ENCODE measurements at regions not wholly inside any gene's neighbourhood (a gene's known extent, or its start where the extent isn't known, plus 50 kb on each side); places are given as distances from the start of the nearest gene placed in this dataset.

DNA sequence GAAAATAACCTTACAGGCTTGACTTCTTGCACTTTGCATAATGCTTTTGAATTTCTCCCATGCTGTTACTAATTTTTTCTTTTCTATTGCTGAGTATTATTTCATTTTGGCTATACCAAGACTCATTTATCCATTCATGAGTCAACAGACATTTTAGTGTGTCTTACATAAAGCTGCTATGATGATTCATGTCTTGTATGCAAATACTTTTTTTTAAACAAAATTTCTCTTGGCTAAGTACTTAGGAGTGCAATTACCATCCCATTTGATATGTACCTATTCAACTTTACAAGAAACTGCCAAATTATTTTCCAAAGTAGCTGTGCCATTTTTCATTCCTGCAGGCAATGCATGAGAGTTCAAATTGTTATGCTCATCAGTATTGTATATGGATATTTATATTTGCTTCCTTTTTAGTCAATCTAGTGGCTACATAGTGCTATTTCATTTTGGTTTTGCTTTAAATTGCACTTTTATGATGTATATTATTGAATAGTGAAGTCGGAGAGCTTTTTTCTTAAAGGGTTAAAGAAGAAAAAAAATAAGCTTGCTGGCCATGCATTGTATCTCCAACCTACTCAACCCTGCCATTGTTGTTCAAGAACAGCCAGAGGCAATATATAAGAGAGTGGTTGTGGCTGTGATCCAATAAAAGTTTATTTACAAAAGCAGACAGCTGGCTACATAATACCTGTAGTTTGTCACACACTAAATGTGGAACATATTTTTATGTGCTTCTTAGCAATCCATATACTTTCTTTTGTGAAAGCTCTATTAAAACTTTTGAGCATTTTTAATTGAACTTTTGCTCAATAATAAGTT lies 862.8 kb downstream of the KCNT2 start:
- H3K79me2 ChIP-seq (ENCODE audit: low read depth) = no peaks in the 10 kb centered on the region
- TF ChIP-seq EZH2phosphoT487 (IDR thresholded peaks at IDR 0.05) (no peak), EZH2 (IDR thresholded peaks at IDR 0.05) (no peak)
- TF ChIP-seq, protein P1, sequence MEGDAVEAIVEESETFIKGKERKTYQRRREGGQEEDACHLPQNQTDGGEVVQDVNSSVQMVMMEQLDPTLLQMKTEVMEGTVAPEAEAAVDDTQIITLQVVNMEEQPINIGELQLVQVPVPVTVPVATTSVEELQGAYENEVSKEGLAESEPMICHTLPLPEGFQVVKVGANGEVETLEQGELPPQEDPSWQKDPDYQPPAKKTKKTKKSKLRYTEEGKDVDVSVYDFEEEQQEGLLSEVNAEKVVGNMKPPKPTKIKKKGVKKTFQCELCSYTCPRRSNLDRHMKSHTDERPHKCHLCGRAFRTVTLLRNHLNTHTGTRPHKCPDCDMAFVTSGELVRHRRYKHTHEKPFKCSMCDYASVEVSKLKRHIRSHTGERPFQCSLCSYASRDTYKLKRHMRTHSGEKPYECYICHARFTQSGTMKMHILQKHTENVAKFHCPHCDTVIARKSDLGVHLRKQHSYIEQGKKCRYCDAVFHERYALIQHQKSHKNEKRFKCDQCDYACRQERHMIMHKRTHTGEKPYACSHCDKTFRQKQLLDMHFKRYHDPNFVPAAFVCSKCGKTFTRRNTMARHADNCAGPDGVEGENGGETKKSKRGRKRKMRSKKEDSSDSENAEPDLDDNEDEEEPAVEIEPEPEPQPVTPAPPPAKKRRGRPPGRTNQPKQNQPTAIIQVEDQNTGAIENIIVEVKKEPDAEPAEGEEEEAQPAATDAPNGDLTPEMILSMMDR (IDR thresholded peaks at IDR 0.05) = no peak
- no peak overlapping the region for H3K27ac ChIP-seq
- H3K9me3 ChIP-seq (ENCODE audit: low read depth) = no peaks in the 10 kb centered on the region
- H3K36me3 ChIP-seq = no peaks in the 10 kb centered on the region
- no peaks in the 10 kb centered on the region for H3K27me3 Mint-ChIP-seq (ENCODE audit: insufficient read depth, low read depth)
- H3F3A ChIP-seq (ENCODE audit: low read depth) = no peaks in the 10 kb centered on the region
- no peak overlapping the region for H3K4me3 Mint-ChIP-seq
- H3K4me1 Mint-ChIP-seq = no peaks in the 10 kb centered on the region
- DNase-seq (ENCODE audit: low spot score) = no peak
- H3K4me2 ChIP-seq = no peak overlapping the region
- H3K27ac Mint-ChIP-seq = no peak overlapping the region
- no peak overlapping the region for H3K9ac ChIP-seq
- no peaks in the 10 kb centered on the region for H4K20me1 ChIP-seq (ENCODE audit: low read depth)
- no peaks in the 10 kb centered on the region for H3K36me3 Mint-ChIP-seq
- H3K4me1 ChIP-seq = peaks cover 3% of the 10 kb centered on the region
- H3K27me3 ChIP-seq = no peaks in the 10 kb centered on the region
- H3K9me3 Mint-ChIP-seq = peaks cover 2% of the 10 kb centered on the region
- H2AFZ ChIP-seq (replicated peaks) = no peak overlapping the region
- no peak overlapping the region for H3K4me3 ChIP-seq

DNA sequence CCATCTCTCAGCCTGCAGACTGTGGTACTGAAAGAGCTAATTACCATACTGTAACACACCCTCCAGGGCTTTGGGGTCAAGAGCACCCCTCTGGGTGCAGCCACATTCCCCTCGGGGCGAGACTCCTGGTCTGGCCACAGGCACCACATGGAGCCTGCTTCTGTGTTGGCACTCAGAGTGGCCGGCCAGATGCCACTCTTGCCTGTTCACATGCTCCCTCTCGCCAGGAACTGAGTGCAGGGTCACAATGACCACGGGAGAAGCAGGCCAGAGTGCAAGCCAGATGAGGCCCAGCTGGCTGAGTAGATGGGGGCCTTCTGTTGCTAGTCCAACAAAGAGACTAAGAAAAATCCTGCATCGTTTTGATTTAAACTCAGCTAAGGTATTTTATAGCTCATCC lies 864.0 kb downstream of the KCNT2 start:
- no peak overlapping the region for H3K4me3 Mint-ChIP-seq
- Histone ChIP-seq H3K4me2 (no peak overlapping the region), H3F3A (ENCODE audit: low read depth) (no peaks in the 10 kb centered on the region), H3K79me2 (ENCODE audit: low read depth) (no peaks in the 10 kb centered on the region), H3K9me3 (ENCODE audit: low read depth) (no peaks in the 10 kb centered on the region), H3K9ac (no peak overlapping the region), H3K4me1 (peaks cover 3% of the 10 kb centered on the region), H2AFZ (replicated peaks) (peak overlapping the region; percentile 23), H3K27ac (no peak overlapping the region), H3K36me3 (no peaks in the 10 kb centered on the region), H3K4me3 (no peak overlapping the region), H3K27me3 (no peaks in the 10 kb centered on the region), H4K20me1 (ENCODE audit: low read depth) (no peaks in the 10 kb centered on the region)
- H3K9me3 Mint-ChIP-seq = peaks cover 2% of the 10 kb centered on the region
- H3K27me3 Mint-ChIP-seq (ENCODE audit: insufficient read depth, low read depth) = no peaks in the 10 kb centered on the region
- H3K27ac Mint-ChIP-seq = no peak overlapping the region
- no peaks in the 10 kb centered on the region for H3K36me3 Mint-ChIP-seq
- DNase-seq (ENCODE audit: low spot score) = no peak
- TF ChIP-seq, protein P1 (IDR thresholded peaks at IDR 0.05) = no peak
- TF ChIP-seq EZH2 (IDR thresholded peaks at IDR 0.05) (no peak), EZH2phosphoT487 (IDR thresholded peaks at IDR 0.05) (no peak)
- H3K4me1 Mint-ChIP-seq = no peaks in the 10 kb centered on the region

DNA sequence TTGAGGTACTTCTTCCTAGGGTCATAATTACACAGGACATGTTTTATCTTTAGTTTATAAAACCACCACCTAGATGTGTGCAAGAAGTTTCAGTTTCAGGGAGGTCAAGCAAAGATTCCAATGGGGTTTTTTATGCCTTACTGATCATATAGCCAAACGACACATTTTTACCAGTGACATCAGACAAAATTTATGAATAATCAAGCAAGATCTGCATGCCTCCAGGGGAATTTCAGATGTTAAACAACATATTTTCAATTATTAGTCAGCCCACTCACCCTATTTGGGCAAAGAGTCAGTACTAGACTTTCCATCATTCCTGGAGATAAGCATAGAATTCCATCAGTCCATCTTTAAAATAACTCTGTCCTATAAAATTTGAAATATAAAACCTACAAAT lies 867.4 kb downstream of the KCNT2 start:
- Histone ChIP-seq H3K27ac (no peak overlapping the region), H3K27me3 (no peaks in the 10 kb centered on the region), H3F3A (ENCODE audit: low read depth) (no peaks in the 10 kb centered on the region), H3K4me2 (no peak overlapping the region), H3K4me1 (peaks cover 3% of the 10 kb centered on the region), H3K9me3 (ENCODE audit: low read depth) (no peaks in the 10 kb centered on the region), H4K20me1 (ENCODE audit: low read depth) (no peaks in the 10 kb centered on the region), H2AFZ (replicated peaks) (no peak overlapping the region), H3K9ac (no peak overlapping the region), H3K4me3 (no peak overlapping the region), H3K36me3 (no peaks in the 10 kb centered on the region), H3K79me2 (ENCODE audit: low read depth) (no peaks in the 10 kb centered on the region)
- H3K4me3 Mint-ChIP-seq = no peak overlapping the region
- no peaks in the 10 kb centered on the region for H3K4me1 Mint-ChIP-seq
- TF ChIP-seq EZH2 (IDR thresholded peaks at IDR 0.05) (no peak), EZH2phosphoT487 (IDR thresholded peaks at IDR 0.05) (no peak)
- TF ChIP-seq, protein P1 (IDR thresholded peaks at IDR 0.05) = no peak
- DNase-seq (ENCODE audit: low spot score) = no peak
- no peak overlapping the region for H3K27ac Mint-ChIP-seq
- H3K36me3 Mint-ChIP-seq = no peaks in the 10 kb centered on the region
- H3K9me3 Mint-ChIP-seq = peaks cover 2% of the 10 kb centered on the region
- no peaks in the 10 kb centered on the region for H3K27me3 Mint-ChIP-seq (ENCODE audit: insufficient read depth, low read depth)

Data from neural progenitor cell (in vitro differentiated cells).